Hematopoietic multipotent progenitor cell treated with erythropoietin and hydrocortisone succinate and interleukin-3 and kit ligand, for 15 days (in vitro differentiated cells): ENCODE measurements at regions not wholly inside any gene's neighbourhood (a gene's known extent, or its start where the extent isn't known, plus 50 kb on each side); places are given as distances from the start of the nearest gene placed in this dataset.

Experiments
- DNase-seq: peaks from one replicate; pipeline ENCODE4 v3.0.0-alpha.2; 2015; ENCODE audit warnings: low spot score

DNA sequence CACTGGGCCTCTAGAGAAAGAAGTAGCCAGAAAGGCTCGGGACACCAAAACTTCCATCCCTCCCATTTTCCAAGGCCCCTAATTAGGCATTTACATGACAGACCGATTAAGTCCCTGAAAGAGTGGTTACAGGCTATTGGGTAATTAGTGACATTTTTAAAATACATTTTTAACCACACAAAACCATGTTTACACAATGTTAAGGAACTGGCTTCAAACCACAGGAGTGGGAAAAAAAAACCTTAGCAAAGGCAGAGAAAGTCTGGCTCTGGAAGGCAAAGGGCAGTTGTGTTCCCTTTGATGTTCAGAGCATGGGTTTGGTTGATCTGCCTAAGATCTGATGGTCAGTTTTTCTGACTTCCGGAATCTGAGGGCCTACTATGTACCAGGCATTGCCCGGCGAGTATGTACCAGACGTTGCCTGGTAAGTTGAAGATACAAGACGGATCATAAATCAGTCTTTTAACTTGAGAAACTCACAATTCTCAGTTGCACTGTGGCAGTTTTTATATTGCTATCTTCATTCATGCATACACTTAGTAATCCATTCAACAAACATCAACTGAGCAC is 576.5 kb downstream of the MED13L start:
- no peak for DNase-seq

DNA sequence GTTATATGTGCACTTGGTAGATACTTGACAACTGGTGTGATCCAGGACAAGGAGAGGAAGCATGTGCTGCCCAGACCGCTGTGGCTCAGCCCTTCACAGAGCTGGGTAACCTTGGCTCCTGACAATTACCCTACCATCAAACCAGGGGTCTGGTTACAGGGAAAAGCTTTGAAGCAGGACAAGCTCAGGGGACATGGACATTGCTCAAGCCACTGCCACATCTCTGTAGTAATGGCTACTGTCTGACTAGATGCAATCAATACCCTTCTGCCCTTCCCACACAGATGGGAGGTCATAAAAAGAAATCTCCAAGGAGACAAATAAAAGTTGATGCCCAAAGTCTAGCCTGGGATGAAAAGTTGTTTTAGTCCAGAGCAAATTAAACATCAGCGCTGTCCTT is 577.4 kb downstream of the MED13L start:
- no peak for DNase-seq

DNA sequence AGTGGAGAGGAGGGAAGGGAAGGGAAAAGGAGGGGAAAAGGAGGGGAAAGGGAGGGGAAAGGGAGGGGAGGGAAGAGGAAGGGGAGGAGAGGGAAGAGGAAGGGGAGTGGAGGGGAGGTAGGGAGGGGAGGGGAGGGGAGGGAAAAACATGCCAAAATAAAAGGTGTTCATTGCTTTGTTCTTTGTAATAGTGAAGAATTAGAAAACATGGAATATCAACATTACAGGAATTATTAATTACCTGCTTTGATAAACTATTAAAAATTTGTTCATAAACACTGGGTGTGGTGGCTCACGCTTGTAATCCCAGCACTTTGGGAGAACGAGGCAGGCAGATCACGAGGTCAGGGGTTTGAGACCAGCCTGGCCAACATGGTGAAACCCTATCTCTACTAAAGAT is 579.2 kb downstream of the MED13L start:
- no peak for DNase-seq

DNA sequence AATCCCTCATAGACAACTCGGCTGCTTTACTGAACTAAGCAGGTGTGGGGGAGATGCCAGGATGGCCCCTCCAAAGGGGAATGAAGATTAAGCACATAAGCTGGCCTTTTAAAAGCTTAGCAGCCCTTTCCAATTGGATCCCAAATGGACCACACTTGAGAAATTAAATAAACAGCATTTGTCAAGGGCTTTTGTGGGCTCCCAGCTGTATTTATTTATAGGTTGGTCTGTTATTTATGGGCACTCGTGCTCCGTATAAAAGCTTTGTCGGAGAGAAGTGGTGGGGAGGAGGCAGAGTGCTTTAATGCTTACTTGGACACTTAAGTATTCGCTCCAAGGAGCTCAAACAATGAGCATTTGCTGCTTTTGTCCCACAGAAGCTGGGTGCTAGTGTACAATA is 580.2 kb downstream of the MED13L start:
- no peak for DNase-seq

DNA sequence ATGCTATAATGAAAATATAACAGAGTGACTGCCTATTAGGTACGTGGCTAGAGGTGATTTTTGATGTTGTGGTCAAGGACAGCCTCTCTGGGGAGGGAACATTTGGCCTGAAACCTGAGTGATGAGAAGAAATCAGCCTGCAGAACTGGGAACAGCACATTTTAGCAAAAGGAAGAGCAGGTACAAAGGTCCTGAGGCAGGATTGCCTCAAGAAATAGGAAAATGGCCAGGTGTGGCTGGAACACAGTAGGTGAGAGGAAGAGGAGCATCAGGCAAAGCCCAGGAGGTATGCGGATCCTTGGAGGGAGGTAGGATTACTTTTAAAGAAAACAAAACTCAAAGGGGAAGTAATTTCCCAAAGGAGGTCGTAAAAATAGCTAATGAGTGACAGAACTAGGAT is 582.9 kb downstream of the MED13L start:
- no peak for DNase-seq

DNA sequence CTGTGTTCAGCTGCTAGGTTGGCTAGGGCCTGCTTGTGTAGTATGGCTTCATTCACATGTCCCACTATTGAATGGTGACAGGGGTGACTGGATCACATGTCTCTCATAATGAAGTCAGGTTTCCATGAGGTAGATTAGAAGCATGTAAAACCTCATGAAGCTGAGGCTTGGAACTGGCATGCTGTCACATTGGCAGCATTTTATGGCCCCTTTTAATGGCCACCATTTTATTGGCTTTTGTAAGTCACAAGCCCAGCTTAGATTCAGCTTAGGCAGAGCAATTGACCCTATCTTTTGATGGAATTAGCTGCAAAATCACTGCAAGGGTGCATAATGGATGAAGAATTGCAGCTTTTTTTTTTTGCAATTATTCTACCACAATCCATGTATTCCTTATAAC is 583.5 kb downstream of the MED13L start:
- DNase-seq: no peak

DNA sequence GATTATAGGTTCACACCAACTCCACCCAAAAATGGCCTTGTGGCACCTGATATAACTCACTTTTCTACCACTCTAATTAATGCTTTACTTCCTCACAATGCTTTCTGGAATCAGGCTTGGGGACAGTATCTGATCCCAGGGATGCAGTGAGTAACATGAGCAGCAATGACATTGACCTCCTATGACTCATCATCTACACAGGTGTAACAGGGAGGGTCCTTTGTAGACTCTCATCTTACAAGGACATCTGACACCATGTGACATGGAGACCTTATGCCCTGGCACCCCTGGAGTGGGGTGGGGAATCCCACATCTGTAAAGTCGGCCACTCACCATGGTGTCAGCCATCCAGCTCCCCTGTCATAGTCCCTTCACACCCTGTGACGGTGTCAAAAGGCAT is 586.4 kb downstream of the MED13L start:
- no peak for DNase-seq

DNA sequence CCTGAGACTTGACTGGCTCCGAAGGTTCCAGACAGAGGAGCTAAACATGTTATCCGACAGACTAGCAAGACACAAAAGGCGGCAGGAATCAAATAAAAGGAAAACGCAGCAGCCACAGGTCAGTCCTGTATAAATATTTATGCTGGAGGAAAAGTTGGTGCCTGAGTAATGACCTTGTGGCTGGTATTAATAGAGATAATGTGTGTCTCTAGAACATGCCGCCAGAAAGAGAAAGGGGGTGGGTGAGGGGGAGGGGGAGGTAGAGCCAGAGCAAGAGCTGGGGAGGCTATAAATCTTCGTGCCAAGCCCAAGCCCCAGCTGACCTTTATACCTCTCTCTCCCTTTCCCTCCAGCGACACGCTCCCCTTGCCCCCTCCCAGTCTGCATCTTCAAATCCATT is 590.4 kb downstream of the MED13L start:
- DNase-seq: no peak

DNA sequence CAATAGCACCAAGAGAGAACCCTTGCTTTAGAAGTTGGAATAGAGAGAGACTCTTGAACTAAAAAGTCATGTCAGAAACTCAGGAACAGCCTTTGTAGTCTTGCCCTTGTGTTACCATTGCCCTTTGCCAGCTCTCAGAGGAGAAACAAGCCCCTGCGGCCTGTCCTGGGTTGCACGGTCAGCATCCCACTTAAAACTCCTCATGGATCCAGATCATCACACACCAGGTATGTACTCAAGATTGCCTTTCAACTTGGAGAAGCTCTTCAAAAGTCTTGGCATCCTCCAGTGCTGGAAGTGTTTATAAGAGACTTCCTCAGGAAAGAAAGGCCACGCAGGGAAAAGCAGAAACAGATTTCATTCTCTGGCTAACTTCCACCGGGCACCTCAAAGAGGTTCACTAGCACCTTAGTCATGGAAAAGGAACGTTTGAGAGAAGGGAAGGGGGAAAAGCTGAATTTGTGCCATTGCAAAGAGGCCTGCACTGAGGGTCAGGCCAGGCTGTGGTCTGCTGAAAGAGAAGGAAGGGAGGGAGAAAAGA is 594.2 kb downstream of the MED13L start:
- no peak for DNase-seq

DNA sequence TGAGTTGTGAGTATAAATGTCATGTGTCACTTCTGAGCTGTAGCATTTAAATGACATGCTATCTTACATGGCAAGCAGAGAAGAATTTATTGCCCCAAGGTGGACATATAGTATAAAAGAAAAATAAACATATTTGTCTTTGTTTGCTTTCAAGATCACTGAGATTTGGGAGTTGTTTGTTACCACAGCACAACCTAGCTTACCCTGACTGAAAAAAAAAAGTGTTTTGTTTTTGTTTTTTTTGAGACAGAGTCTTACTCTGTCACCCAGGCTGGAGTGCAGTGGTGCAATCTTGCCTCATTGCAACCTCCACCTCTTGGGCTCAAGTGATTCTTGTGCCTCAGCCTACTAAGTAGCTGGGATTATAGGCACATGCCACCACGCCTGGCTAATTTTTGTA is 596.5 kb downstream of the MED13L start:
- no peak for DNase-seq

DNA sequence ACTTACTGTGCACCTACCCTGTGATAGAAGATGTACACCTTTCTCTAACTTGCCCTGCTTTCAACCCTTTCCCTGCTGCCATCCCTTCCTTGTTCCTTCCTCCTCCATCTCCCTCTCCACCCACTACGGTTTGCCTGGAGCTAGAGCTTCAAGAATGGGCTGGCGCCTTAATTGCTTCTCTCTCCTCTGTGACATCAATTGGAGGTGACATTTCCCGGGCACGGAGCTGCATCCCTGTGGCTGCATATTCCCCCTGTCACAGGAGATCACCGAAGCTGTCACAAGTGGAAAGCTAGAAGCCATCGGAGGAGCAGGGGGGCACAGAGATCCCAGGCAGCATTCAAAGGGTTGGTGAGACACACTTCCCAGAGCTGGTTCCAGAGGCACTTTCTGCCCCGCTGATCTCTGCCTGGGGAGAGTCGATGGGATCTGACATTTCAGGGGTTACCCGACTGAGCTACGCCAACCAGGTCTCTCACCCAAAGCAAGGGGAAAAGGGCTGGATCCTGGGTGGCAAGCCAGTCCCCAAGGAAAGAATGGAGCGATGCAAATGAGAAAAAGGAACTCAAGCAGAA is 604.9 kb downstream of the MED13L start:
- no peak for DNase-seq

DNA sequence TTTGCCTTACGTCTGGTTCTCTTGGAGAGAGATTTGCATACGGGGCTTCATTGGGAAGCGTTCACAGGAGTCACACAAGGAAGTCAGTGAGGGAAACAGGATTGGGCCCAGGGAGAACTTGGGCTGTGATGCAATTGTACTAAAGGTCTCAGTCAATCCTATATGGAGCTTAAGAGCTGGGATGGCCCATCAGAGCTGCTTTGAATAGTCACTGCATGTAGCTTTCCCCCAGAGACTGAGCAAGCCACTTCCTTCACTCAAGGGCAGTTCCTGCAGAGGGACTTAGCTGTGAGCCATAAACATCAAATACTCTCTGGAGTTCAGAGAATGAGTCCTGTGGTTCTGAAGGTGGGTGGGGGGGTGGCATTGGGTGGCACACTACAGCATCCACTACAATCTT is 605.4 kb downstream of the MED13L start:
- DNase-seq: no peak

DNA sequence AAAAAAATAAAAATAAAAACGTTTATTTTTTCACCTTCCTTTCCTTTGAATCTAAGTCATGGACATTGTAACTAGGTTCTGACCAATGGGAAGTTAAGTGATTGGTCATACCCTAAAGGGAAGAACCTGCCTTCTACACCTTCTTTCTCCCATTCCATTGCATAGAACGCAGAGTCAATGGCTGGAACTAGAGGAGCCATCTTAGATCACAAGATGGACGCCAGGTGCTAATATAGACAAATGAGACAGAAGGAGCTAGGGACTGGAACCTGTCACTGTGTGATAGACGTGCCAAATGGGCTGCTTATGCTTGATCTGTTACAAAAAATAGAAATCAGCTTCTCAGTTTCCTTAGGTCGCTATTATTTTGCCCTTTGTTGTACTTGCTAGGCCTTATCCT is 606.6 kb downstream of the MED13L start:
- no peak for DNase-seq

DNA sequence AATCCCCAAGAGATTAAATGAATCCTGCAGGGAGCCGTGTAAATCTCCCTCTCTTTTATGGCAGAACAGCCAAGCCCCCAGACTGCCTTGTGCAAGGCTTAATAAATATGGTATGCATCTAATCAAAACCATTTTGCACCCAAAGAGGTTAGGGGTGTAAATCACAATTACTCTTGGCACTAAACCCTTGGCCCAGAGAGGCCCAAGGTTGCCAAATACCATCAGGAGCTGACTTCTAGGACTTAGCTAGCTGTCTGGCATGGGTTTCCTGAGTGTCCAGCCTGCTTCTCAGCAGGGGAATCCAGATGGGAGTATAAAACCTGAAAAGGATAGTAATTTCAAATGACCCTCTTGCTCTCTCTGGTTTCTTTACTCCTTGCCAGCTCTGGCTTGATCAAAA is 610.4 kb downstream of the MED13L start:
- DNase-seq: no peak

DNA sequence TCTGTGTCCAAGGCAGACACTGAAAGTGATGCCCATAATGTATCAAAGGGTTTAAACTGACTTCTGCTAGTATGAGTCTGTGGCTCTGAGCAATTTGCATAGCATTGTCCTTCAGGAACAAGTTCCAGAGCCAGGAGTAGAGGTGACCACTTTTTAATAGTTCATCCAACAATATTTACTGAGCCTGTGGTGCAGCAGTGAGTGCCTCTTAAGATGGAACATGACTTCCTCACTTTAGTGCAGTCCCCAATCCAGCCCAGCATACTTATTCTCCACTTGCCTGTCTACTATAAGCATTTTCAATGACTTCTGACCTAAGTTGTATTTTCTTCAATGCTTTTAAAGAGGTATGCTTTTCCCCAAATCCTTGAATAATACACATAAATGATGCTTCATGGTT is 611.3 kb downstream of the MED13L start:
- DNase-seq: no peak

DNA sequence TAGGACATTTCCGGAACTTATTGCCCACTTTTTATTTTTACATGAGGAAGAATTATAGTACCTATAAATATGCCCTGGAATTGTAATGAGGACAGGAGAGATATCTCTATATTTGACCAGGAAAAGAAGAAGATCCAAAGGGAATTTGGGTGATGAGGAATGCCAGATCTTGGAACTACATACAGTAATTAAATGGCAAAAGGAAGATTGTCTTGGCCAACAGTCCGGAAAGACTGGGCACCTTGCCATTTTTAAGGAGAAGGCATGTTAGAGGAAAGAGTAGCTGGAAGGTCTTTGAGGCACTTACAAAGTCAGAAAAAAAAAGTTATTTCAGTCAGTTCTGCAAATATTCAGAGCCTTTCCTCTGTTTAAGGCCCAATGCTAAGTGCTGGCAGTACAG is 616.4 kb downstream of the MED13L start:
- no peak for DNase-seq

DNA sequence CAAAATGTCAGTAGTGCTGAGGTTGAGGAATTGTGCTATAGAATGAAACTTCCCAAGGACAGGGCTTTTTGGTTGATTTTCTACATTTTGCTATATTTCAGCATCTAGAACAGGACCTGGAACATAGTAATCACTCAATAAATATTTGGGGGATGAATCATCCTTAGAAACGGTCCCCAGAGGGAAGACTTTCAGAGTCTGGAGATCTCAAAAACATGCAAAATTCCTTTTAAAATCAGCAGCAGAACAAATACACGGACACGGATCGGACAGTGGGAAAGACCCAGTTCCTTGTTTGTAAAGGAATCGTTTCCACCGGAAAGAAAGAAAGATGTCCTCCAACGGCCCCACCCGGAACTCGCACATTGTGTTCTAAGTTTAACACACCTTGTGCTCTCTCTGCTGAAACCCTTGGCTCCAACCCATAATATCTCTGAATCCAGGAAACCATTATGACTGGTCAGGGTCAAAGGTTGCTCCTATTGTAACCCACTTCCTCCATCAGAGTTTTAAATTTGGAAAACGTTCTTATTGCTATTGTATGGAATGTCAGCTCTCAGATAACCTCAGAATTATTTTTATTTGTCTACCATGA is 617.2 kb downstream of the MED13L start:
- DNase-seq: no peak

DNA sequence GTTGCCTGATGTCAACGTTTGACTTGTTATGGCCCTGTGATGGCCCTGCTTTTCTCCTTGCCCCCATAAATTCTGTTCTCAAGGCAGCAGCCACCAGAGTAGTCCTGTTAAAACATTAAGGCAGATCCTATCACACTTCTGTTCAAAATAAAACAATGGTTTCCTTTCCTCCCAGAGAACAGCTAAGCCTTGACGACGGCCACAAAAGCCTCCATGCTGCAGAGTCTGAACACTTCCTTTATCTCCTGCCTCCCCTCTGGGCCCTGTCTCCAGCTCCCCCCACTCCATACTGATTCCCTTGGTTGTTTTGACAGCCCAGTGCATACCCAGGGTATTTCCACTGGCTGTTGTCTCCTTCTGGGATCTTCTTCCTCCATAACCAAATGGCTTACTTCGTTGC is 618.1 kb downstream of the MED13L start:
- no peak for DNase-seq

DNA sequence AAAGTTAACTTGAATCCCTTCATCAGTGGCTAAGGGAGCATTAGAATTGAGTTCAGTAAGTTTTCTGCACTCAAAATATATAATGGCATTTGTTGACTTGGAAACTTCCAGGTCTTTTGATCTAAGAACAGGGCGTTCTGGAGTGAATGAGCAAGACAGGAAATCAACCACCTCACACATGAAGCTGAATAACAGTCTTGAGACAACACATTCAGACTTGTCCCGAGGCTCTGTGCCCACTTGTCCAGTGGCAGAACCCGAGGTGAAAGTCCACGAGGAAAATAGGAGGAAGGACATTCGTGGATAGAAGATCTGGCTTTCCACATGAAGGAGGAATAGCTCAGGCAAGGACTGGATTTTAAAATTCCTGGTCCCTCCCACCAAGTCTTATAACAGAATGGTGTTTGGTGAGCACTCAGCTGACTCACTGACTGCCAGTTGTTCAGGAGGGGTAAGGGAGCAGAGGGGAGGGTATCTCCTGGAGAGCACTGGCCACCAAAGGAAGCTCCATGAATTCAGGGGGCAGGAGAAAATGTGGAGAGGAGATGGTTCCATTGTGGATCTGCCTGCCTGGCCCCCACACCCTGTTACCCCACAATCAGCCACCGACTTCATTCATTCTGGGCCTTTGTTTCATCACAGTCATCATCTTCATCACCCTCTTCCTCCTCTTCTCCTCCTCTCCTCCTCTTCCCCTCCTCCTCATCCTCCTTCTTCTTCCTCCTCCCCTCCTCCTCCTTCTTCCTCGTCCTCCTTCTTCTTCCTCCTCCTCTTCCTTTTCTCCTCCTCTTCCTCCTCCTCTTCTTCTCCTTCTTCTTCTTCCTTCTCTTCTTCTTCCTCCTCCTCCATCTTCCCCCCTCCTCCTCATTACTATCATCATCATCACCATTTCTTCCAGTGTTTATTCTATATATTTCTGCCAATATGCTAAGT is 620.1 kb downstream of the MED13L start:
- no peak for DNase-seq

DNA sequence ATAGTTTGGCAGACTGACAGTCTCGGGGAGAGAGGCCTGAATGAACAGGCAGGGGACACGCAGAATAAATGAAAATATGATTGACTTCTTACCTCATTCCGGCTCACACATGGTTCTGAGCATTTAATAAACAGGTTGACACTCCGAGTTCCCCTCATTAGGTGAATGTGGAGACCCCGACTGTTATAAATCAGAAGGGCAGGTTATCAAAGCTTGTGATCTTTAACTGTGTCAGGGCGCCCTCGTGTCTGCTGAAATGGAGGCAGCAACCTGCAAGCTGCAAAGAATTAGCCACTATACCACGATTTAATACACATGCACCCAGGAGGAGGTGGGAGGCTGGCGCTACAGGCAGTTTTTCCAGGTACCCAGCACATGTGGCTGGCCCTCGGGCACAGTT is 627.5 kb downstream of the MED13L start:
- no peak for DNase-seq

DNA sequence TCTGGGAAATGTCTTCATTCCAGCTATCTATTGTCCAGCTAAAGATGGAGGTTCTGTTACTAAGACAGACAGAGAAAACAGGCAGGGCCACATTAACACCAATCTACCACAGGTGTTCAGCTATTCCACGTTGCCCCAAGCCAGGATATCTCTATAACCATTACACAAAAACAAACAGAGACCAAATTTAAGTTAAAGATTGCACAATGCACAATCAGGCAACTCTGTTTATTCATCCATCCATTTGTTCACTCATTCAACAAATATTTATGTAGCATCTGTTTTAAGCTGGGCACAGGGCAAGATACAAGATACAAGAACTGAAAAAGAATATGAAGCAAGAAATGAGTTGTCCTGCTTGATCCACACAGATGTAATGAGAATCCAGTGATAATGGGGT is 629.0 kb downstream of the MED13L start:
- no peak for DNase-seq

DNA sequence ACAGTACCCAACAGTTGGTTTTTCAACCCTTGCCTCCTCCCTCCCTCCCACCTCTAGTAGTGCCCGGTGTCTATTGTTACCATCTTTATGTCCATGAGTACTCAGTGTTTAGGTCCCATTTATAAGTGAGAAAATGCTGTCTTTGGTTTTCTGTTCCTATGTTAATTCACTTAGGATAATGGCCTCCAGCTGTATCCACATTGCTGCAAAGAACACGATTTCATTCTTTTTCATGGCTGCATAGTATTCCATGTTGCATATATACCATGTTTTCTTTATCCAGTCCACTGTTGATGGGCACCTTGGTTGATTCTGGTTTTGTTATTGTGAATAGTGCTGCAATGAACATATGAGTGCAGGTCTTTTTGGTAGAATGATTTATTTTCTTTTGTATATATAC is 631.3 kb downstream of the MED13L start:
- no peak for DNase-seq

DNA sequence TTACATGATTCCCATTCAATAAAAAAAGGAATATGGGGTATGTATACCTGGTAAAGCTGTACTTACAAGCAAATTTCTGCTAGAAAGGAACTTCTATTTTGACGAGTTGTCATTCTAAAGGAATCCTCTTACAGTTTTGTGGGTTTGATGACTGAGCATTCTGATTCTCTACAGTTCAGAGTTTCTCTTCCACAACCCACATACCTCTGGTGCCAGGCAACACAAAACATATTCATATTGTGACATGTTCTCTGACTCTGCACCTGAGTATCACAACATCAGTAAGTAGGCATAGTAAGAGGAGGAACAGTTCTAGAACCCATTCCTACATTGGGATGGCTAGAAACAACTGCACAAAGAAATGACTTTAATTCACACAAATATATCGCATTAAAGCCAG is 636.6 kb downstream of the MED13L start:
- no peak for DNase-seq
